Activated CD4-positive, alpha-beta T cell treated with anti-CD3 and anti-CD28 coated beads, Interleukin-2, amount 50 U/mL, for 48 hours (primary cell): ENCODE measurements at regions not wholly inside any gene's neighbourhood (a gene's known extent, or its start where the extent isn't known, plus 50 kb on each side); places are given as distances from the start of the nearest gene placed in this dataset.

Experiments
- DNase-seq, 2 experiments: peaks; one replicate each; pipeline ENCODE4 v3.0.0-alpha.2; 2020

- no peak for DNase-seq
Observed at GRCh38 chr14:23903442-23903841, 50.1 kb upstream of the DHRS4 start.
